Kidney (tissue), 13 donors: ENCODE measurements at regions not wholly inside any gene's neighbourhood (a gene's known extent, or its start where the extent isn't known, plus 50 kb on each side); places are given as distances from the start of the nearest gene placed in this dataset.

Experiments
- DNase-seq, 5 donors: peaks; one replicate each; pipeline ENCODE4 v3.0.0-alpha.2; 2013 to 2020
- FAIRE-seq: peaks from 2 replicates; lab custom pipeline; 2012; peaks lifted over from hg19 to GRCh38; lab: Jason Lieb, UNC
- H3K27ac ChIP-seq, 2 donors: one replicate each; pipeline ENCODE4 v1.7.0; 2013; ENCODE audit warnings: low read depth in 2 of 2, low read length in 2 of 2, inconsistent platforms in 1 of 2
- H3K27me3 ChIP-seq: one replicate; pipeline ENCODE4 v1.7.1; 2013; ENCODE audit warnings: low read length, inconsistent platforms; ENCODE audit not compliant: control insufficient read depth, insufficient read depth
- H3K36me3 ChIP-seq, 3 donors: one replicate each; pipeline versions ENCODE4 v1.7.0 to v1.7.1; 2013; ENCODE audit warnings: low read length in 3 of 3, control low read depth in 1 of 3, inconsistent platforms in 1 of 3; ENCODE audit not compliant: insufficient read depth in 3 of 3, control insufficient read depth in 2 of 3
- H3K4me1 ChIP-seq, 3 donors: one replicate each; pipeline versions ENCODE4 v1.7.0 to v1.7.1; 2013; ENCODE audit warnings: low read length in 3 of 3, inconsistent platforms in 1 of 3, low read depth in 1 of 3; ENCODE audit not compliant: control insufficient read depth in 2 of 3, insufficient read depth in 2 of 3
- H3K4me3 ChIP-seq, 3 donors: one replicate each; pipeline versions ENCODE4 v1.7.0 to v1.8.1; 2013; ENCODE audit warnings: low read length in 3 of 3, control low read depth in 1 of 3, inconsistent platforms in 1 of 3
- H3K9ac ChIP-seq, 3 donors: one replicate each; pipeline versions ENCODE4 v1.7.0 to v1.7.1; 2013; ENCODE audit warnings: low read length in 3 of 3, control low read depth in 1 of 3, inconsistent platforms in 1 of 3
- H3K9me3 ChIP-seq, 3 donors: one replicate each; pipeline versions ENCODE4 v1.7.0 to v1.7.1; 2013; ENCODE audit warnings: low read length in 3 of 3, control low read depth in 1 of 3, inconsistent platforms in 1 of 3; ENCODE audit not compliant: control insufficient read depth in 2 of 3, insufficient read depth in 1 of 3
- intact Hi-C: fragments of 100-400 bp; cut with DNase I; formaldehyde crosslinking; loops from one replicate; pipeline ENCODE4 v1.11.1; 2022
- TF ChIP-seq, protein P1 (sequence below): IDR thresholded peaks from 3 replicates; pipeline ENCODE4 v1.5.1; 2012; ENCODE audit warnings: mild to moderate bottlenecking, moderate library complexity, borderline replicate concordance; ENCODE audit not compliant: insufficient read depth; ENCODE audit errors: extremely low read depth
- donor health status: control.
- donor health status: control.
- donor health status: control.
- donor health status: control.
- donor health status: control.
- donor health status: DM: yes; HTN: yes; CAD: no.
- donor health status: Normal renal cell carcinoma (clear cell type).

DNA sequence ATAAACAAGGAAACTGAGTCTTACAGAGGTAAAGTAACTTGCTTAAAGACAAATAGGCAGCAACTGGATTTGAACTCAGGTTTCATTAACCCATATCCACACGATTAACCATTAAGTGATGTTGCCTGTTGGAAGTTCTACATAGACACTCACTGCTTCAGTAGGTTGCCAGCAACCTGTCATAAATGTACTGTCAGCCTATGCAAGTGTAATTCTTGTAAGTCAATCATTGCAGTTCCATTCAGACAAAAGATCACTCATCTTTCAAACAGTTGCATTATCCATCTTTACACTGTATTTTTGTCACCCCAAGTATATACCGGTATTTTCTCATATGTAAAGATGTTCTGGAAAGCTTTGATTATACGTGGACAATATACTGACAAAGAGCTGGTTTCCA, 676.9 kb upstream of the PCDH20 start:
- H3K4me3 ChIP-seq = no peak overlapping the region
- H3K4me1 ChIP-seq = no peaks in the 10 kb centered on the region
- TF ChIP-seq, protein P1, sequence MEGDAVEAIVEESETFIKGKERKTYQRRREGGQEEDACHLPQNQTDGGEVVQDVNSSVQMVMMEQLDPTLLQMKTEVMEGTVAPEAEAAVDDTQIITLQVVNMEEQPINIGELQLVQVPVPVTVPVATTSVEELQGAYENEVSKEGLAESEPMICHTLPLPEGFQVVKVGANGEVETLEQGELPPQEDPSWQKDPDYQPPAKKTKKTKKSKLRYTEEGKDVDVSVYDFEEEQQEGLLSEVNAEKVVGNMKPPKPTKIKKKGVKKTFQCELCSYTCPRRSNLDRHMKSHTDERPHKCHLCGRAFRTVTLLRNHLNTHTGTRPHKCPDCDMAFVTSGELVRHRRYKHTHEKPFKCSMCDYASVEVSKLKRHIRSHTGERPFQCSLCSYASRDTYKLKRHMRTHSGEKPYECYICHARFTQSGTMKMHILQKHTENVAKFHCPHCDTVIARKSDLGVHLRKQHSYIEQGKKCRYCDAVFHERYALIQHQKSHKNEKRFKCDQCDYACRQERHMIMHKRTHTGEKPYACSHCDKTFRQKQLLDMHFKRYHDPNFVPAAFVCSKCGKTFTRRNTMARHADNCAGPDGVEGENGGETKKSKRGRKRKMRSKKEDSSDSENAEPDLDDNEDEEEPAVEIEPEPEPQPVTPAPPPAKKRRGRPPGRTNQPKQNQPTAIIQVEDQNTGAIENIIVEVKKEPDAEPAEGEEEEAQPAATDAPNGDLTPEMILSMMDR = no peak
- no peak overlapping the region for H3K27ac ChIP-seq
- DNase-seq = no peak
- H3K27me3 ChIP-seq = no peaks in the 10 kb centered on the region
- no peak for FAIRE-seq
- intact Hi-C loops = no loop called here
- H3K36me3 ChIP-seq = no peaks in the 10 kb centered on the region
- H3K9me3 ChIP-seq = no peaks in the 10 kb centered on the region
- no peak overlapping the region for H3K9ac ChIP-seq

GRCh38 chr13:62088165-62088564, 672.5 kb upstream of the PCDH20 start:
- H3K27me3 ChIP-seq = no peaks in the 10 kb centered on the region
- no peak for FAIRE-seq
- no peaks in the 10 kb centered on the region for H3K4me1 ChIP-seq
- no peak for DNase-seq
- H3K36me3 ChIP-seq = no peaks in the 10 kb centered on the region
- no peak overlapping the region for H3K9ac ChIP-seq
- intact Hi-C loops = no loop called here
- TF ChIP-seq, protein P1 = no peak
- no peak overlapping the region for H3K4me3 ChIP-seq
- H3K27ac ChIP-seq = no peak overlapping the region
- no peaks in the 10 kb centered on the region for H3K9me3 ChIP-seq

DNA sequence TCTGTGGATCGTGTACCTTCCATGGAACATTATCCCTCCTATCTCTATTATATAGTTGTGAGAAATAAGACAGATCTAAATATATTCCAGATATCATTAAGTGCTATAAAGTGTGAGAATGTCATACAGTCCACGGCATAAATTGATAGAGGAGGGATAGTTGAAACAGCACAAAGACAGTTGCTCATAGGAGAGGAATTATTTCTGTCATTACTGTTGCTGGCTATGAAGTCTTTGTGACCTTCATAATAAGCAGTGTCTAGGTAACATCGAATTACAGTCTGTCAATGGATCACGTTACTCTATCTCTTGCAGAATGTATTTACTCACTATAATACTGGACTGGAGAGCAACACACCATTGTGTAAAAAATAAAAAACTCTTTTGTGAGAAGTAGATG, 671.5 kb upstream of the PCDH20 start:
- TF ChIP-seq, protein P1 = no peak
- no peaks in the 10 kb centered on the region for H3K36me3 ChIP-seq
- no peak for FAIRE-seq
- H3K27me3 ChIP-seq = no peaks in the 10 kb centered on the region
- no peak overlapping the region for H3K9ac ChIP-seq
- intact Hi-C loops = no loop called here
- no peaks in the 10 kb centered on the region for H3K9me3 ChIP-seq
- H3K27ac ChIP-seq = no peak overlapping the region
- H3K4me1 ChIP-seq = no peaks in the 10 kb centered on the region
- no peak for DNase-seq
- no peak overlapping the region for H3K4me3 ChIP-seq
